OCI-LY3 (cell line): ENCODE measurements at regions not wholly inside any gene's neighbourhood (a gene's known extent, or its start where the extent isn't known, plus 50 kb on each side); places are given as distances from the start of the nearest gene placed in this dataset.

Experiments used
- EZH2phosphoT487 ChIP-seq: fragments of 200-600 bp; shearing (Covaris generic); IDR thresholded peaks from 2 replicates; pipeline ENCODE4 v1.6.1; 2018; ENCODE audit warnings: antibody characterized with exemption, mixed run types, low read depth
- TF ChIP-seq, protein P1 (sequence below): fragments of 200-600, 300-600 bp; sonication (generic); IDR thresholded peaks from 2 replicates; pipeline ENCODE4 v1.5.1; 2014; ENCODE audit warnings: antibody characterized with exemption, low read length, low read depth

DNA sequence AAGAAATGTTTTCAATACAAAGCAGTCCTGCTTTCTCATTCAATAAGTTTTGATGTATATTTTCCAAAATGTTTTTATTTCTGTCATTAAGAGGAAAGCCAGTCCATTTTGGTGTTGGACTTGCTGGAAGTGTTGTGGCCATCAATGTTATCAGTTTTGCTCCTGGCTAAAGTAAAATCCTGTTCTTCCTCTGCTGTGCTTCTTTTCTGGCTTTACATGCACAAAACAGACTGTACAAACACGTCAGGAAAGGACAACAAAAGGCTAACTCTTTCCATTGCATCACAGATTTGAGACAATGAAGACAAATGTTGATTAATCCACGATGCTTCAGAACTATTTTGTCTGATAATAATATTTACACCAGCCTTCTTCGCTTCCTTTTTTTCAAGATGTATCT lies 735.4 kb downstream of the LTN1 start:
- TF ChIP-seq, protein P1, sequence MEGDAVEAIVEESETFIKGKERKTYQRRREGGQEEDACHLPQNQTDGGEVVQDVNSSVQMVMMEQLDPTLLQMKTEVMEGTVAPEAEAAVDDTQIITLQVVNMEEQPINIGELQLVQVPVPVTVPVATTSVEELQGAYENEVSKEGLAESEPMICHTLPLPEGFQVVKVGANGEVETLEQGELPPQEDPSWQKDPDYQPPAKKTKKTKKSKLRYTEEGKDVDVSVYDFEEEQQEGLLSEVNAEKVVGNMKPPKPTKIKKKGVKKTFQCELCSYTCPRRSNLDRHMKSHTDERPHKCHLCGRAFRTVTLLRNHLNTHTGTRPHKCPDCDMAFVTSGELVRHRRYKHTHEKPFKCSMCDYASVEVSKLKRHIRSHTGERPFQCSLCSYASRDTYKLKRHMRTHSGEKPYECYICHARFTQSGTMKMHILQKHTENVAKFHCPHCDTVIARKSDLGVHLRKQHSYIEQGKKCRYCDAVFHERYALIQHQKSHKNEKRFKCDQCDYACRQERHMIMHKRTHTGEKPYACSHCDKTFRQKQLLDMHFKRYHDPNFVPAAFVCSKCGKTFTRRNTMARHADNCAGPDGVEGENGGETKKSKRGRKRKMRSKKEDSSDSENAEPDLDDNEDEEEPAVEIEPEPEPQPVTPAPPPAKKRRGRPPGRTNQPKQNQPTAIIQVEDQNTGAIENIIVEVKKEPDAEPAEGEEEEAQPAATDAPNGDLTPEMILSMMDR: no peak
- TF ChIP-seq EZH2phosphoT487: no peak
